ENCODE measurements at regions not wholly inside any gene's neighbourhood (a gene's known extent, or its start where the extent isn't known, plus 50 kb on each side); places are given as distances from the start of the nearest gene placed in this dataset.

GRCh38 chr3:5270666-5271371, 83.3 kb downstream of the EDEM1 start:
- no peak for DNase-seq (ENCODE audit: low read depth)

DNA sequence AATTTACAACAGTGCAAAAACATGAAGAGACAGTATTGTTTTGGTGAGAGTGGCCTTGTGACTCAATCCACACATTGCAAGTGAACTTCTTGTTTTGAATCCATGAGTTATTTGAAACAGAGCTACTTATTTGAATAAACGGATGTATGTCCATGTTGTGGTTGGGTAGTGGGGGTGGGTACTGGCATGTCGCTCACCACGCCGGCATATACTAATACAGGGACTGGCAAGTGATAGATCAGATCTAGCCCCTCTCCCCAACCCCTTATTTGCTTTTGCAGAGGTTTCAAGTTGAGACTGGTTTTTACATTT, 83.8 kb downstream of the EDEM1 start:
- no peak for DNase-seq (ENCODE audit: low read depth)

GRCh38 chr3:5272387-5272786, 84.9 kb downstream of the EDEM1 start:
- no peak for DNase-seq (ENCODE audit: low read depth)

GRCh38 chr3:5274091-5274490, 86.6 kb downstream of the EDEM1 start:
- no peak for DNase-seq (ENCODE audit: low read depth)

GRCh38 chr3:5275529-5275928, 88.0 kb downstream of the EDEM1 start:
- no peak for DNase-seq (ENCODE audit: low read depth)

DNA sequence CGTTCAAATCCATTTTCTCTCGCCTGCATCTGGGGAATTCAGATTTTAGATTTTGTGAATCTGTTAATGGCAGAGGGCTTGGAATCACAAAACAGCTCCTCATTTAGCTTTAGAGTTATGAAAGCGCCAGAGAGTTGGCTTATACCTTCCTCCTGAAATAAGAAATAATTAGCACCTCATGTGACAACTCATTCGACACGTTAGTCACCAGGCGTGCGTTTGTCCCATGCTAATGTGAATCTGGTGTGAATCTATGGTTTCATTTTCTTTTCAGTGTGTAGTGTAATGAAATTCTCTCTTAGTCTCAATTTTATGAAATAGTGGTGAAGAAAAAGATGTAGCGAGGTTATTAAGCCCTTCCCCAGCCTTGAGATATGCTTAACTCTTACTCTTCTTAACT, 89.4 kb downstream of the EDEM1 start:
- no peak for DNase-seq (ENCODE audit: low read depth)

- no peak for DNase-seq (ENCODE audit: low read depth)
These were observed 90.2 kb downstream of the EDEM1 start for GRCh38 chr3:5277612-5278236.

DNA sequence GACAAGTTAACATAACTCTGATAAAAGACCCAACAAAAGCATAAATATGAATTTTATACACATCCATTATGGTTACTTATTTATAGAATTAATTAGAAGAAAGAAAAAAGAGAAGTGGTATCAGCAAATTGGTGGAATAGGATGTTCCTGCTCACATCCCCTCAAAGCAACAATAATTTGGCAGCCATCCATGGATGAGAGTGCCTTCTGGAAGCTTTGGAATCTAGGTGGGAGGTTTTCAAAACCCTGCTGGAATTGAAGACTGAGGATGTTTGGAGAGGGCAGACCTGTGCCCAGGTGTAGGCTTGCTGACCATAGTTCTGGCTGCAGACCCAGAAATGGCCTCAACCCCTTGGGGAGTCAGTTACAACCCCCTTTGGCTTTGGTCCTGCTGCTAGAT, 91.2 kb downstream of the EDEM1 start:
- no peak for DNase-seq (ENCODE audit: low read depth)

- no peak for DNase-seq (ENCODE audit: low read depth)
These were observed 95.2 kb downstream of the EDEM1 start for GRCh38 chr3:5282703-5283102.

GRCh38 chr3:5285439-5285838, 97.9 kb downstream of the EDEM1 start:
- no peak for DNase-seq (ENCODE audit: low read depth)

DNA sequence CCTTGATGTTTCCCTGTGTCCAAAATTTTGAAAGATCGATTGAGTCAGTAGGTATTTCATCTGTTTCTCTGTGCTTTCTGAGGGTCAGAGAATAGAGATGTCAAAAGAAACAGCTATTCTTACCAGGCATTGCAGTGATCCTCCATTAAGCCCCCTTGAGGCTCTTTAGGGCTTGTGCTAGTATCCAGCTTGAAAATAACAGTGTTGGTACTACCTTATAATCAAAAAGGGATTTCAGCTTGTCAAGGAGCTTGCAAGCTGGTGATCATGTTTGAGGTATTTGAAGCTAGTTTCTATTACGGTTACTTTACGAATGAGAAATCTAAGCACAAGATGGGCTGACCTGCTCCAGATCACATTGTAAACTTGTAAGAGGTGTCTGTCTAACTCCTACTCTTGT, 103.4 kb downstream of the EDEM1 start:
- DNase-seq (ENCODE audit: low read depth) = no peak

DNA sequence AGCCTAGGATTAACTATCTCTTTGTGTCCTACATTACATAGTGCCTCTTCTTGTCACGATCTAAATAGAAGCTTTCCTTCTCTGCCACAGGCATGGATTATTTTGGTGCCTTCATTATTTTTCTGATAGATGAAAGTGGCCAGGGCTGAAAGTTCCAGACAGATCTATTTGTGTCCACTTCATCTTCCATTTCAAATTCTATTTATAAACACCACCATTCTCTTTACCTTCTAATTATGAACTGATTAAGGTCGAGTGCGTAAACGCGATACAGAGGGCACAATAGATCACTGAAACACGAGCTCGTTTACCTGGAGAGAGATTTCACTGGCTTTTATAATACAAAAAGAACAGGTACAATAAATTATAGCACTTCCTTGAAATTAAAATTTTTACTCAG, 105.0 kb downstream of the EDEM1 start:
- no peak for DNase-seq (ENCODE audit: low read depth)

- no peak for DNase-seq (ENCODE audit: low read depth)
These were observed 105.7 kb downstream of the EDEM1 start for GRCh38 chr3:5293207-5293606.

- DNase-seq (ENCODE audit: low read depth) = no peak
These were observed 106.8 kb downstream of the EDEM1 start for GRCh38 chr3:5294356-5294755.

- DNase-seq (ENCODE audit: low read depth) = no peak
These were observed 107.7 kb downstream of the EDEM1 start for GRCh38 chr3:5295191-5295690.

DNA sequence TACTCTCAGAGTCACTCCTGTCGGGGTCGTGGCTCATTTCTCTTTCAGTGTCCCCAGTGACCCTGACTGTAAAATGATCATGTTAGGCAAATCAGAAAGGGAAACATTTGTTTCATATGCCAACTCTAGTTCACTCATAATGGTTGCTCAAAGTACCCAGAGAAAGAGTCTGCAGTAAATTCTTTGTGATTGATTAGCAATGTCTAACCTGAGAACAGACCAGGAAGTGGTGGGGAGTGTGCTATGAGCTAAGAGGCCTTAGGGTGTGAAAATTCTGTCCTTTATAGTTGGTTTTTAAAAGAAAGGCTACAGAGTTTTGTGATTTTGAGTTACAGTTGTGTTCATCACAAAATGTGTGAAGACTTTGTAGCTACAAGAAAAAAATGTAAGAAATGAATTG, 108.9 kb downstream of the EDEM1 start:
- no peak for DNase-seq (ENCODE audit: low read depth)

GRCh38 chr3:5297895-5298294, 110.4 kb downstream of the EDEM1 start:
- no peak for DNase-seq (ENCODE audit: low read depth)

DNA sequence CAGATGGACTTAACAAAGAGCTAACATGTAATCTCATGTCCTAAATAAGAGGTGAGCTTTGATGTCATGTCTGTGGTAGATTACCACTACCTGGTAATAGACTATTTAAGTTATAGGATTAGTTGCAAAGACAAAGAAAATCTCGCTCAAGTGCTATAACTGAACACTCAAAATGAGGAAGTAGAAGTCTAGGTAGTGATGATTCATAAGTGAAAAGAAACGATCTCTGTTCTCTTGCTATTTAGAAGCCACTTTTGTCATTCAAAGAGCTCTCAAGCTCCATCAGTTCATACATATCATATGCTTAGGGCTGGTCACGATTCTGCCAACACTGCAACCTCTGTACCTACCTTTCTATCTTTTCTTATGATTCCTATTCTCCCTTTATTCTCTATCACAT, 110.9 kb downstream of the EDEM1 start:
- DNase-seq (ENCODE audit: low read depth) = no peak

- DNase-seq (ENCODE audit: low read depth) = no peak
These were observed 111.7 kb downstream of the EDEM1 start for GRCh38 chr3:5299161-5299560.

- DNase-seq (ENCODE audit: low read depth) = no peak
These were observed 113.1 kb downstream of the EDEM1 start for GRCh38 chr3:5300638-5301037.

- no peak for DNase-seq (ENCODE audit: low read depth)
These were observed 114.3 kb downstream of the EDEM1 start for GRCh38 chr3:5301651-5302297.

DNA sequence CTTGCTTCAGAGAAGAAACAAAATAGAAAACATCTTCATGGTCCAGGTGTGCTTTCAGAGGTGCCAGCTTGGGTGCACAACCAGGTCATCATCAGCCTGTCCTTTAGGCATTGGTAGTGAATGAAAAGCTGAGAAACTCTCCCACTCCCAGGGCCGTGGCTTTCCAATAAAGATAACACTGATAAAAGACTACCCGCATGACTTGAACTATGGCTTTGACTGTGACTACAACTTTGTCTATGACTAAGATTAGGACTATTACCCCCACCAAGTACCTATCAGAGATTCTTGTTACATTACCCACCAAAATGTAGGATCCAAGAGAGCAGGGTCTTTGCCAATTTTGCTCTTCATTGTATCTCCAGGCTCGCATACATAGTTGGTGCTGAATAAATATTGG, 115.2 kb downstream of the EDEM1 start:
- no peak for DNase-seq (ENCODE audit: low read depth)

GRCh38 chr3:5304188-5304587, 116.7 kb downstream of the EDEM1 start:
- no peak for DNase-seq (ENCODE audit: low read depth)
